ENCODE measurements at regions not wholly inside any gene's neighbourhood (a gene's known extent, or its start where the extent isn't known, plus 50 kb on each side); places are given as distances from the start of the nearest gene placed in this dataset.
"Not testable (repeated sequence)": the region's sequence is repeated elsewhere in the genome, so short reads cannot be mapped to it uniquely, and the experiment has no call there.

GRCh38 chr12:25382311-25383106, 131.8 kb upstream of the KRAS start:
- DNase-seq: no peak

GRCh38 chr12:25377469-25378177, 126.9 kb upstream of the KRAS start:
- peak; percentile 56 for DNase-seq

GRCh38 chr12:25376985-25377384, 126.3 kb upstream of the KRAS start:
- no peak for DNase-seq

GRCh38 chr12:25376407-25376806, 125.7 kb upstream of the KRAS start:
- DNase-seq: no peak

- no peak for DNase-seq
Observed at GRCh38 chr12:25372969-25373817, 122.5 kb upstream of the KRAS start.

GRCh38 chr12:25372002-25372401, 121.3 kb upstream of the KRAS start:
- no peak for DNase-seq

- DNase-seq: no peak
Observed at GRCh38 chr12:25368557-25368956, 117.8 kb upstream of the KRAS start.

- DNase-seq: no peak
Observed at GRCh38 chr12:25366122-25366521, 115.4 kb upstream of the KRAS start.

GRCh38 chr12:25365340-25365730, 114.6 kb upstream of the KRAS start:
- no peak for DNase-seq

- DNase-seq: peak; percentile 67
Observed at GRCh38 chr12:25364529-25365339, 114.0 kb upstream of the KRAS start.

- DNase-seq: no peak
Observed at GRCh38 chr12:25362646-25363045, 111.9 kb upstream of the KRAS start.

GRCh38 chr12:25361511-25361910, 110.8 kb upstream of the KRAS start:
- DNase-seq: no peak

GRCh38 chr12:25357595-25357994, 106.9 kb upstream of the KRAS start:
- no peak for DNase-seq

GRCh38 chr12:25352942-25353341, 102.2 kb upstream of the KRAS start:
- DNase-seq: not testable (repeated sequence)

GRCh38 chr12:25352083-25352918, 101.6 kb upstream of the KRAS start:
- no peak for DNase-seq

GRCh38 chr12:25348593-25348895, 97.8 kb upstream of the KRAS start:
- DNase-seq: no peak

GRCh38 chr12:25347716-25348592, 97.2 kb upstream of the KRAS start:
- DNase-seq: no peak

- DNase-seq: not testable (repeated sequence)
Observed at GRCh38 chr12:25341877-25342276, 91.1 kb upstream of the KRAS start.

GRCh38 chr12:25337916-25338315, 87.2 kb upstream of the KRAS start:
- no peak for DNase-seq

- DNase-seq: no peak
Observed at GRCh38 chr12:25332143-25332542, 81.4 kb upstream of the KRAS start.

All from activated CD4-positive, alpha-beta T cell treated with anti-CD3 and anti-CD28 coated beads for 48 hours (primary cell).